Activated CD4-positive, alpha-beta T cell treated with anti-CD3 and anti-CD28 coated beads, Interleukin-2, amount 10 ng/mL, durations not matched to agents 7 days and 5 days (primary cell): ENCODE measurements at regions not wholly inside any gene's neighbourhood (a gene's known extent, or its start where the extent isn't known, plus 50 kb on each side); places are given as distances from the start of the nearest gene placed in this dataset.

Experiments
- CTCF ChIA-PET: fragments of 350-600 bp; sonication (Branson Sonifier 250); formaldehyde crosslinking; loops from one replicate; lab custom pipeline; 2021; ENCODE audit warnings: antibody characterized with exemption; lab: Charles Lee
- POLR2A ChIA-PET: fragments of 350-600 bp; sonication (Branson Sonifier 250); formaldehyde crosslinking; loops from one replicate; lab custom pipeline; 2021; ENCODE audit warnings: antibody characterized with exemption; lab: Charles Lee
- DNase-seq: peaks from one replicate; pipeline ENCODE4 v3.0.0-alpha.2; 2020
- H3K27ac Mint-ChIP-seq: one replicate; pipeline ENCODE4 v1.8.0; 2021; ENCODE audit warnings: mild to moderate bottlenecking, moderate library complexity, mixed read lengths
- H3K27me3 Mint-ChIP-seq: one replicate; pipeline ENCODE4 v1.8.0; 2021; ENCODE audit warnings: mixed read lengths
- H3K36me3 Mint-ChIP-seq: one replicate; pipeline ENCODE4 v1.8.0; 2021; ENCODE audit warnings: low read depth, mixed read lengths
- H3K4me1 Mint-ChIP-seq: one replicate; pipeline ENCODE4 v1.8.0; 2021; ENCODE audit warnings: mixed read lengths
- H3K4me3 Mint-ChIP-seq: one replicate; pipeline ENCODE4 v1.8.0; 2021; ENCODE audit warnings: mild to moderate bottlenecking, moderate library complexity, mixed read lengths
- H3K9me3 Mint-ChIP-seq: one replicate; pipeline ENCODE4 v1.8.0; 2021; ENCODE audit warnings: mixed read lengths

GRCh38 chrX:21056622-21057021 lies 317.6 kb upstream of the CNKSR2 start:
- DNase-seq, result no peak
- no peak overlapping the region for H3K27ac Mint-ChIP-seq
- POLR2A ChIA-PET, result no interaction called here
- H3K4me3 Mint-ChIP-seq, result no peak overlapping the region
- CTCF ChIA-PET, result no interaction called here
- H3K4me1 Mint-ChIP-seq, result no peaks in the 10 kb centered on the region
- H3K36me3 Mint-ChIP-seq, result no peaks in the 10 kb centered on the region
- H3K27me3 Mint-ChIP-seq, result no peaks in the 10 kb centered on the region
- peaks cover 6% of the 10 kb centered on the region for H3K9me3 Mint-ChIP-seq

- no peak for DNase-seq
- POLR2A ChIA-PET, result no interaction called here
- Mint-ChIP-seq H3K36me3 (no peaks in the 10 kb centered on the region), H3K27me3 (peaks cover 1% of the 10 kb centered on the region), H3K4me3 (no peak overlapping the region), H3K4me1 (no peaks in the 10 kb centered on the region), H3K27ac (no peak overlapping the region), H3K9me3 (no peaks in the 10 kb centered on the region)
- CTCF ChIA-PET, result no interaction called here
Measured at GRCh38 chrX:21047034-21047455, 327.2 kb upstream of the CNKSR2 start.

- ChIA-PET CTCF (no interaction called here), POLR2A (no interaction called here)
Measured at GRCh38 chrX:21014326-21014725, 359.9 kb upstream of the CNKSR2 start.

GRCh38 chrX:21004835-21005234 lies 369.4 kb upstream of the CNKSR2 start:
- Mint-ChIP-seq H3K36me3 (no peaks in the 10 kb centered on the region), H3K27me3 (no peaks in the 10 kb centered on the region), H3K4me3 (no peak overlapping the region), H3K4me1 (no peaks in the 10 kb centered on the region), H3K27ac (no peak overlapping the region), H3K9me3 (no peaks in the 10 kb centered on the region)
- DNase-seq, result no peak
- ChIA-PET POLR2A (no interaction called here), CTCF (no interaction called here)

More at GRCh38 chrX:21014326-21014725, 359.9 kb upstream of the CNKSR2 start:
- no peaks in the 10 kb centered on the region for H3K27me3 Mint-ChIP-seq
- no peaks in the 10 kb centered on the region for H3K36me3 Mint-ChIP-seq
- no peak for DNase-seq
- H3K4me1 Mint-ChIP-seq, result no peaks in the 10 kb centered on the region
- no peaks in the 10 kb centered on the region for H3K9me3 Mint-ChIP-seq
- H3K4me3 Mint-ChIP-seq, result no peak overlapping the region
- no peak overlapping the region for H3K27ac Mint-ChIP-seq

- Mint-ChIP-seq H3K9me3 (no peaks in the 10 kb centered on the region), H3K27me3 (no peaks in the 10 kb centered on the region), H3K36me3 (no peaks in the 10 kb centered on the region), H3K4me1 (no peaks in the 10 kb centered on the region), H3K4me3 (no peak overlapping the region), H3K27ac (no peak overlapping the region)
- CTCF ChIA-PET, result interaction anchor here (0.6 kb wide), 1 partner anchor 45 kb away, joined by 4 read pairs; no protein-coding TSS in a partner anchor
- DNase-seq, result no peak
- POLR2A ChIA-PET, result interaction anchor here (0.7 kb wide), 1 partner anchor 70 kb away, joined by 3 read pairs; no protein-coding TSS in a partner anchor
Measured at GRCh38 chrX:20995829-20996228, 378.4 kb upstream of the CNKSR2 start.

- H3K27me3 Mint-ChIP-seq, result peaks cover 2% of the 10 kb centered on the region
- no peak overlapping the region for H3K27ac Mint-ChIP-seq
- H3K4me3 Mint-ChIP-seq, result no peak overlapping the region
- H3K9me3 Mint-ChIP-seq, result no peaks in the 10 kb centered on the region
- DNase-seq, result no peak
- H3K4me1 Mint-ChIP-seq, result no peaks in the 10 kb centered on the region
- POLR2A ChIA-PET, result no interaction called here
- CTCF ChIA-PET, result no interaction called here
- H3K36me3 Mint-ChIP-seq, result no peaks in the 10 kb centered on the region
Measured at GRCh38 chrX:20989361-20989760, 384.9 kb upstream of the CNKSR2 start.

- DNase-seq, result no peak
- Mint-ChIP-seq H3K27me3 (peaks cover 2% of the 10 kb centered on the region), H3K4me1 (no peaks in the 10 kb centered on the region), H3K4me3 (no peak overlapping the region), H3K27ac (no peak overlapping the region), H3K9me3 (no peaks in the 10 kb centered on the region), H3K36me3 (no peaks in the 10 kb centered on the region)
- ChIA-PET CTCF (no interaction called here), POLR2A (no interaction called here)
Measured at GRCh38 chrX:20988804-20989203, 385.4 kb upstream of the CNKSR2 start.

GRCh38 chrX:20988118-20988517 lies 386.1 kb upstream of the CNKSR2 start:
- Mint-ChIP-seq H3K27ac (no peak overlapping the region), H3K36me3 (no peaks in the 10 kb centered on the region), H3K4me1 (no peaks in the 10 kb centered on the region), H3K27me3 (peaks cover 2% of the 10 kb centered on the region), H3K9me3 (no peaks in the 10 kb centered on the region), H3K4me3 (no peak overlapping the region)
- no peak for DNase-seq
- CTCF ChIA-PET, result no interaction called here
- POLR2A ChIA-PET, result no interaction called here

- no peak for DNase-seq
- ChIA-PET POLR2A (no interaction called here), CTCF (no interaction called here)
- Mint-ChIP-seq H3K9me3 (no peaks in the 10 kb centered on the region), H3K4me1 (no peaks in the 10 kb centered on the region), H3K27ac (no peak overlapping the region), H3K4me3 (no peak overlapping the region), H3K36me3 (no peaks in the 10 kb centered on the region), H3K27me3 (peaks cover 2% of the 10 kb centered on the region)
Measured at GRCh38 chrX:20980426-20980825, 393.8 kb upstream of the CNKSR2 start.

GRCh38 chrX:20974326-20974725 lies 399.9 kb upstream of the CNKSR2 start:
- Mint-ChIP-seq H3K4me1 (no peaks in the 10 kb centered on the region), H3K4me3 (no peak overlapping the region), H3K27ac (no peak overlapping the region), H3K9me3 (no peaks in the 10 kb centered on the region), H3K27me3 (no peaks in the 10 kb centered on the region), H3K36me3 (no peaks in the 10 kb centered on the region)
- ChIA-PET POLR2A (no interaction called here), CTCF (no interaction called here)
- no peak for DNase-seq

GRCh38 chrX:20973038-20973437 lies 401.2 kb upstream of the CNKSR2 start:
- POLR2A ChIA-PET, result no interaction called here
- CTCF ChIA-PET, result no interaction called here
- no peak overlapping the region for H3K27ac Mint-ChIP-seq
- H3K36me3 Mint-ChIP-seq, result no peaks in the 10 kb centered on the region
- no peaks in the 10 kb centered on the region for H3K9me3 Mint-ChIP-seq
- no peaks in the 10 kb centered on the region for H3K27me3 Mint-ChIP-seq
- no peak for DNase-seq
- no peak overlapping the region for H3K4me3 Mint-ChIP-seq
- no peaks in the 10 kb centered on the region for H3K4me1 Mint-ChIP-seq

- no peaks in the 10 kb centered on the region for H3K4me1 Mint-ChIP-seq
- H3K9me3 Mint-ChIP-seq, result no peaks in the 10 kb centered on the region
- ChIA-PET POLR2A (no interaction called here), CTCF (no interaction called here)
- no peak overlapping the region for H3K4me3 Mint-ChIP-seq
- no peak for DNase-seq
- no peaks in the 10 kb centered on the region for H3K36me3 Mint-ChIP-seq
- H3K27me3 Mint-ChIP-seq, result no peaks in the 10 kb centered on the region
- no peak overlapping the region for H3K27ac Mint-ChIP-seq
Measured at GRCh38 chrX:20971250-20971649, 403.0 kb upstream of the CNKSR2 start.

GRCh38 chrX:20969565-20969964 lies 404.7 kb upstream of the CNKSR2 start:
- Mint-ChIP-seq H3K27me3 (no peaks in the 10 kb centered on the region), H3K27ac (no peak overlapping the region), H3K36me3 (no peaks in the 10 kb centered on the region), H3K4me1 (no peaks in the 10 kb centered on the region), H3K4me3 (no peak overlapping the region), H3K9me3 (no peaks in the 10 kb centered on the region)
- no peak for DNase-seq
- ChIA-PET POLR2A (no interaction called here), CTCF (no interaction called here)

- CTCF ChIA-PET, result no interaction called here
- Mint-ChIP-seq H3K4me3 (no peak overlapping the region), H3K4me1 (no peaks in the 10 kb centered on the region), H3K27ac (no peak overlapping the region), H3K9me3 (no peaks in the 10 kb centered on the region), H3K36me3 (no peaks in the 10 kb centered on the region), H3K27me3 (no peaks in the 10 kb centered on the region)
- POLR2A ChIA-PET, result no interaction called here
- DNase-seq, result no peak
Measured at GRCh38 chrX:20968996-20969395, 405.2 kb upstream of the CNKSR2 start.
